GM19035 (cell line): ENCODE measurements at regions not wholly inside any gene's neighbourhood (a gene's known extent, or its start where the extent isn't known, plus 50 kb on each side); places are given as distances from the start of the nearest gene placed in this dataset.

Experiments
- ATAC-seq: cut with Tn5 transposase; IDR thresholded peaks from one replicate; pipeline ENCODE4 v1.9.1; 2021; ENCODE audit not compliant: unreplicated experiment

GRCh38 chr5:93179466-93179865 lies 401.6 kb downstream of the NR2F1-AS1 start:
- no peak for ATAC-seq

DNA sequence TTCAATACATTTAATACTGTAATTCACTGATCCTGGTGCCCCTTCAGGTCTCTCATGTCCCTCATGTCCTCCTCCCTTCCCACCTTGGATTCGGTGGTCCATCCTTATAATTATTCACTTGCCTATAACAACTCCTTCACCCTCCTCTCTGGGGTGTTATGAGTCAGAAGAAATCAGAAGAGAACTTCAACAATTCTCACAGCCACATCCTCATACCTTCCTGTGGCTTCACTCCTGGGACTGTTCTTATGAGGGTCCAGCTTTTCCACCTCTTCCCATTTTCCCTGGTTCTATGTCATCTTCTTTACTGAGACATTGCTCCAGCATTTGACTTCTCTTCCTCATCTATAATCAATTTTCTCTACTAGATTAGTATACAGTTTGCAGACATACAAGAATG lies 406.1 kb downstream of the NR2F1-AS1 start:
- ATAC-seq: no peak

DNA sequence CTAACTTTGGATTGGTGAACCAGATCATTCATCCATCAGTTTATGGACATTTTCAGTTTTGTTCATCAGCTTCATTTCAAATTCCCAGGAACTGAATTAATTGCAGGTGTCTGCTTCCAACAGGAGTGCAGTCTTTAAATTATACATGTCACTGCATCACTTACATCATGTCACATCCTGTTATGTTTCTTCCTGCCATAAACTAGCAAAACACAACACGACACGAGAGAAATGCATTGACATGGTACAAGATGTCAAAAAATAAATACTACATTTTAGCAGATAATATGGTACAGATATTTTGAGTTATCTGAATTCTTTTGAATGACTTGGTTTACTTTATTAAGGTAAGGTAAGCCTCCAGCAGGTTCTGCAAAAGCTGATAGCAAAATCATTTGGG lies 415.5 kb downstream of the NR2F1-AS1 start:
- ATAC-seq: no peak

- no peak for ATAC-seq
Measured at GRCh38 chr5:93164690-93165089, 416.3 kb downstream of the NR2F1-AS1 start.

DNA sequence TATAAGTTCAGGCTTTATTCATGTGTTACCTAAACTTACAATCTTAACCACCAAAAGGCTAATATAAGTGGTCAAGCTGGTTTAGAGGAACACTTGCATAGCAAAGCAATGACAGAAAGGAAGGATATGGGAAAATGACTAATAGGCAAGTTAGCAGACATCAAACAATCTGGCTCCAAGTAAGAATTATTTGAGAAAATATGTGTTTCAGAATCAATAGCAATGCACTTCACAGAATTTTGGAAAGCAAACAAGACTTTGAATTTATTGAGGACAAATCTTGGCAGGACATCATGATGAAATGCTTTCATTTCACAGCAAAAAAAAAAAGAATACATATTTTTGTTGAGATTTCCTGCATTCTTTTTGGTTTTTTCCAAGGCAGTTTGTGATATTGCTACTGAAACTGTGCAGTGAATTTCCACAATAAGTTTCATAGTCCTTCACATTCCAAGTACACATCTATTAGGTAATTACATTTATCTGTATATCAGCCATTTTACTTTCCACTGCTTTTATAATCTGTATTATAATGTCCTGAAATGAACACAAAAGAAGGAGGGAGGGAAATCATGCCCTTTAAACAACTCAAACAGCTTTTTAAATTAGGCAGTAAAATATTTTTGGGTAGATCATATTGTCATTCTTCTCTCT lies 417.9 kb downstream of the NR2F1-AS1 start:
- ATAC-seq: no peak

- no peak for ATAC-seq
Measured at GRCh38 chr5:93161661-93162654, 419.1 kb downstream of the NR2F1-AS1 start.

- ATAC-seq: no peak
Measured at GRCh38 chr5:93158841-93159240, 422.2 kb downstream of the NR2F1-AS1 start.

DNA sequence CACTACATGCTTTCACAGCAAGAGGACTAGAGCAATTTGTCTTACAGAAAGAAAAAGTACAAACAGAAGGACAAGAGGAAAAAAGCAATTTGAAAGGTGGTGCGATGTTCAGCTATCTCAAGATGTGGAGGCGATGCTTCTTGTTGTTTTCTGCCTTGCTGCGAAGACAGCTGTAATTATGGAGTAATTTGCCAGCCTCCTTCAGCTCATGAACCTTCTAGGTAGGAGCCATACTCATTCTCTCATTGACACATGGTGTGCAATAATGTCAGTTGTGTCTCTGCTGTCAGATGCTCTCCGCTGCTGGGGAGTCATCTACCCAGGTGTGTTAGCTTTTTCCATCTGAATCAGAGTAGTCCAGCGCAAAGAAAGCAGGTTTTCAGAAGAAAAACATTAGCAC lies 424.5 kb downstream of the NR2F1-AS1 start:
- no peak for ATAC-seq

DNA sequence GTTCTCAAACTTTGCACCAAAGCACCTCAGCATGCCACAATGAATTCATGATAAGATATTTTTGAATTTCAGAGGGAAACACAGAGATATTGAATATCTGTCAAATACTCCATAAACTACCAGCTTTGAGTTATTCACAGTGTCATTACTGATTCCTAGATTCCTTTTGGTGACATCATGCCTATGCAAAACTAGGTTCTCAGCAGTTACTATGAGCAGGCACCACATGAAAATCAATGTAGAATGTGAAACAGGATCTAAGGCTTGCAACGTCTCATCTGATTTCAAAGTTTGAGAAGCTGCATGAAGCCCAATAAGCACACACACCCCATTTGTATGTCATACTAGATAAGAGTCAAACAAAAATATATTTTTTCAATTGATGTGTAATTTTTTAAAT lies 426.5 kb downstream of the NR2F1-AS1 start:
- ATAC-seq: no peak

DNA sequence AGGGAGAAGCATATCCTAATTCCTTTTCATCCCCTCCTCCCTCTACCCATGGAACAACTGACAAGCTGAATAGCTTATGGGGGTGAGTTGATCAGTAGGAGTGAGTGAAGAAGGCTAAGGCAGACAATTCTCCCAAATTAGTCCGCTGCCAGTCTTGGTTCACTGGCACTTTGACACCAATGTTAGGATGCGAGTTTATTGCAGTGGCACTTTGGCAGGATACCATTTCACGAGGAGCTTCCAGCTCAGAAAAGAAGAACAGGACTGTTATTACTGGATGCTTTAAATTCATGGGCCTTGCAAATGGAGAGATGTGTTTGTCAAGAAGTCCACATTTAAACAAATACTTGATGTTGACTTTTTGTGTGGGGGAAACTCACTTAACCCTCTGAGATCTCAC lies 427.6 kb downstream of the NR2F1-AS1 start:
- ATAC-seq: no peak

- ATAC-seq: no peak
Measured at GRCh38 chr5:93151896-93152295, 429.1 kb downstream of the NR2F1-AS1 start.

DNA sequence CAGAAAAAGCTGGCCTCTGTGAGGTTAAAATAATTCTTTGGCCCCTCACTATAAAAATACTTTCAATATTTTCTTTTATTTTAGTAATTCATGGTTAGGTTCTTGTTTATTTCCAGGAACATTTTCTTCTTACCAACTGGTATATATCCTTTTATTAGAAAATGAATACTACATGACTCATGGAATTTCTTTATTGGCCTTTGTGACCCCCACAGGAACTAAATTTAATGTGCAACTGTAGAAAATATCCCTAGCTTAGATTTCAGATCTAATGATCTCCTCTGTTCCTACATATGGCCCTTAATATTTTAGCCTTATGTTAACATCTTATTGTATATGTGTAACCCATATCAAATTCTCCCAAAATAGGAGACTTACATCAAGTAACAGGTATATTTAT lies 429.9 kb downstream of the NR2F1-AS1 start:
- no peak for ATAC-seq

- ATAC-seq: no peak
Measured at GRCh38 chr5:93150311-93151012, 430.6 kb downstream of the NR2F1-AS1 start.

DNA sequence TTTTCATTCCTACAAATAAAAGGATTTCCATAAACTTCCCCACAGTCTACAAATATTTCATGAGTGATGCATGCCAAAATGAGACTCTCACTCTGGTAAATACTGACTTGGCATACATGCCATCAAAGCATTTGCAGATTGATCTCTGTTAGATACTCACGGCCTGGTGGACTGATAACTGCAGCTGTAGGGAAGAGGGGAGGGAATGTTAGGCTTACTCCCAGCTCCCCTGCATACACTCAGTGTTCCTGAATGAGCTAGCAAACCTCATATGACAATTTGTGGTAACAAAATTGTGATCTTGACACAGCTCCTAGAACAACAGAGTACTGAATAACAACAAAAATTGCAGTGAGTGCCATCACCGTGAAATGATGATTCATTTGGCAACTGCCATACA lies 435.3 kb downstream of the NR2F1-AS1 start:
- ATAC-seq: no peak

GRCh38 chr5:93145019-93145418 lies 436.0 kb downstream of the NR2F1-AS1 start:
- ATAC-seq: no peak

- no peak for ATAC-seq
Measured at GRCh38 chr5:93141969-93142368, 439.1 kb downstream of the NR2F1-AS1 start.

- no peak for ATAC-seq
Measured at GRCh38 chr5:93130624-93131490, 450.2 kb downstream of the NR2F1-AS1 start.

DNA sequence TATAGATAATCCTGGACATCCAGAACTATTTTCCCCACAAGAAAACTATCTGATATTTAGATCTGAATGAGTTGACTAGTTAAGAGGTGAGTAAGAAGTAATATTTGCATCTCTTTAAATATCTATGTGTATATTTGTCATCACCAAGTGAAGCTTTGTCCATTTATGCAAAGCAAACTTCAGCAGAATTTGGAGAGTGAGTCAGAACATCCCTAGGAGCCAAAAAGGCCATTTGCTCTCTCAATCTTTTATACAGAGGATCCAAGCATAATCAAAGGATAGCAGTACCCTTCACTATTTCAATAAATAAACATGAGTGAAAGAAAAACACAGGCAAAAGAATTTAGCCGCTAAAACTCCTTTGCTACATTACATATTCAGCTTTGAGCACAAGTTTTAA lies 454.4 kb downstream of the NR2F1-AS1 start:
- ATAC-seq: no peak

- no peak for ATAC-seq
Measured at GRCh38 chr5:93123127-93123526, 457.9 kb downstream of the NR2F1-AS1 start.

DNA sequence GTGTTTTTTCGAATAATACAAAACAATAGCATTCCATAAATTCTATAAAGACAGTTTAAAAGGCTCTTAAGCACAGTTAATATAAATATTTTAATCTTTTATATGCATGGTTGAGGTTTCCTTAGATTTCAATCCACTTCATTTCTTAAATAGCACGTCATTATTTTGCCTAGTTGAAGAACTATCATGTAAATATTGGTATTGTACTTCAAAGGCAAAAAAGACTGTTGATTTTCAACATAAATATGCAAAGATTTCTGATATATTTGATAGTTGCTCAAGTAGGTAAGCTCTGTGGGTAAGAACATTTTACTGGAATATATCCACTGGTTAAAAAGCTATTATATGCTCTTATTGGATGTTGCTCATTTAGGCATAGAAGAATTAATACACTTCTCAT lies 458.6 kb downstream of the NR2F1-AS1 start:
- ATAC-seq: no peak

- ATAC-seq: no peak
Measured at GRCh38 chr5:93120771-93121170, 460.2 kb downstream of the NR2F1-AS1 start.
